Endothelial cell of umbilical vein (primary cell): ENCODE measurements at regions not wholly inside any gene's neighbourhood (a gene's known extent, or its start where the extent isn't known, plus 50 kb on each side); places are given as distances from the start of the nearest gene placed in this dataset.

Experiments used
- CTCF ChIP-seq, 2 donors: IDR thresholded peaks; 1 replicate in 1 of 2; 2 replicates in 1 of 2; pipeline ENCODE4 v1.5.1; 2011; ENCODE audit warnings: low read length in 2 of 2, mild to moderate bottlenecking in 2 of 2, moderate library complexity in 2 of 2, control low read depth in 1 of 2, inconsistent platforms in 1 of 2, low read depth in 1 of 2; ENCODE audit not compliant: insufficient read depth in 1 of 2; ENCODE audit errors: extremely low read depth in 1 of 2
- GATA2 ChIP-seq: IDR thresholded peaks from 2 replicates; pipeline ENCODE4 v1.7.0; 2011; ENCODE audit warnings: low read depth, mild to moderate bottlenecking, moderate library complexity, mixed read lengths, low read length; ENCODE audit not compliant: insufficient read length, insufficient read depth
- MAX ChIP-seq: IDR thresholded peaks from 2 replicates; pipeline ENCODE4 v1.6.1; 2011; ENCODE audit not compliant: insufficient read depth, insufficient read length

GRCh38 chr16:14368399-14368798 is 261.7 kb downstream of the PARN start:
- TF ChIP-seq CTCF (IDR thresholded peaks at IDR 0.05; ENCODE audit: extremely low read depth in 1 of 2, insufficient read depth in 1 of 2, low read depth in 1 of 2, low read length in 2 of 2) (no peak), MAX (no peak), GATA2 (no peak)
